AG10803 (cell line): ENCODE measurements at regions not wholly inside any gene's neighbourhood (a gene's known extent, or its start where the extent isn't known, plus 50 kb on each side); places are given as distances from the start of the nearest gene placed in this dataset.
"Not testable (repeated sequence)": the region's sequence is repeated elsewhere in the genome, so short reads cannot be mapped to it uniquely, and the experiment has no call there.

ENCODE experiments used
- DNase-seq: peaks from one replicate; pipeline ENCODE4 v3.0.0; 2010; ENCODE audit warnings: low read depth
- H3K4me3 ChIP-seq: 2 replicates; pipeline ENCODE4 v1.5.1; 2011; ENCODE audit warnings: mild to moderate bottlenecking, low read length, control low read depth
- TF ChIP-seq, protein P1 (sequence below): conservative IDR thresholded peaks from 2 replicates; pipeline ENCODE4 v1.5.1; 2011; ENCODE audit warnings: mild to moderate bottlenecking, low read length, control low read depth, inconsistent platforms

DNA sequence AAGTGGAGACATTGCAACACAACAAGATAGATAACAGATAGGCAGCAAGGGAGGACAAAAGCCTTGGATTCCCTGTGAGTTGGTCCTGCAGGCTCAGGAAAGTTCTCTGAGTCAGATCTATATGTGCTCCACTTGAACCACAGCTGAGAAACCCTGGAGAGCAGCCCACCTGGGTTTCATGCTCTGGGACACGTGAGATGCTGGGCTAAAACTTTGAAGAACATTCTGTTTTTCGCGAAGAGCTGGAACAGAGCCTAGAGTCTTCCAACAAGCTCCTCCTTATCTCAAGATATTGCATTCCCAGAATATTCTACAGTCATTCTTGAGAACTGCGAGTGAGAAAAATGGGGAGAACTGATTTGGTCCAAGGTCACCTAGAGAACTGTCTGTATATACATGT is 583.0 kb upstream of the ROBO1 start:
- DNase-seq, result no peak
- no peak overlapping the region for H3K4me3 ChIP-seq
- TF ChIP-seq, protein P1, sequence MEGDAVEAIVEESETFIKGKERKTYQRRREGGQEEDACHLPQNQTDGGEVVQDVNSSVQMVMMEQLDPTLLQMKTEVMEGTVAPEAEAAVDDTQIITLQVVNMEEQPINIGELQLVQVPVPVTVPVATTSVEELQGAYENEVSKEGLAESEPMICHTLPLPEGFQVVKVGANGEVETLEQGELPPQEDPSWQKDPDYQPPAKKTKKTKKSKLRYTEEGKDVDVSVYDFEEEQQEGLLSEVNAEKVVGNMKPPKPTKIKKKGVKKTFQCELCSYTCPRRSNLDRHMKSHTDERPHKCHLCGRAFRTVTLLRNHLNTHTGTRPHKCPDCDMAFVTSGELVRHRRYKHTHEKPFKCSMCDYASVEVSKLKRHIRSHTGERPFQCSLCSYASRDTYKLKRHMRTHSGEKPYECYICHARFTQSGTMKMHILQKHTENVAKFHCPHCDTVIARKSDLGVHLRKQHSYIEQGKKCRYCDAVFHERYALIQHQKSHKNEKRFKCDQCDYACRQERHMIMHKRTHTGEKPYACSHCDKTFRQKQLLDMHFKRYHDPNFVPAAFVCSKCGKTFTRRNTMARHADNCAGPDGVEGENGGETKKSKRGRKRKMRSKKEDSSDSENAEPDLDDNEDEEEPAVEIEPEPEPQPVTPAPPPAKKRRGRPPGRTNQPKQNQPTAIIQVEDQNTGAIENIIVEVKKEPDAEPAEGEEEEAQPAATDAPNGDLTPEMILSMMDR, result no peak

DNA sequence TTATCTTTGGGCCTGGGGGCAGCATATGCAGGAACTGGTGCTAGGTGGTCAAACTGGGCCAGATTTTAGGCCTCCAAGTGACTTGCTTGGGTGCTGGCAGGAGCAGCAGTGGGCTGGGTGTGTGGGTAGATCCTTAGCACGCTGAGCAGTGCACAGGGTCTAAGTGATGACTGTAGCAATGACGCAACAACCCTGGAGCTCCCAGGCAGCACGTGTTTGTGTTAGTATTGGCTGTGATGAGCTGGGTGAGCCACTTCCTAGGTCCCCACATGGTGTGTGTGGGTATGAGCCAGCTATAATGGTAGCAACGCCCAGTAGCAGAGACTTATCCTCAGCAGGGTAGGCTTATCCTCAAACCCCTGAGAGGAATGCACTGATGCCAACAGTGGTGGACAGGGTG is 570.6 kb upstream of the ROBO1 start:
- TF ChIP-seq, protein P1, result no peak
- no peak overlapping the region for H3K4me3 ChIP-seq
- no peak for DNase-seq

DNA sequence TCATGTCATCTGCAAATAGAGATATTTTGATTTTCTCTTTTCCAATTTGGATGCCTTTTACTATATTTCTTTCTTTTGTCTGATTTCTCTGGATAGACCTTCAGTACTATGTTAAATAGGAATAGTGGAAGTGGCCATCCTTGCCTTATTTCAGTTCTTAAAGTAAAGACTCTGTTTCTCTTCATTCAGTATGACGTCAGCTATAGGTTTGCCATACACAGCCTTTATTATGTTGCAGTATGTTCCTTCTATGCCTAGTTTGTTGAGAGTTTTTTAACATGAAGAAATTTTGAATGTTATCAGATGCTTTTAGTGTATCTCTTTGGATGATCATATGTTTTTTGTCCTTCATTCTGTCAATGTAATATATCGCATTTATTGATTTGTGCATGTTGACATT is 566.7 kb upstream of the ROBO1 start:
- H3K4me3 ChIP-seq, result no peak overlapping the region
- TF ChIP-seq, protein P1, result no peak
- no peak for DNase-seq

DNA sequence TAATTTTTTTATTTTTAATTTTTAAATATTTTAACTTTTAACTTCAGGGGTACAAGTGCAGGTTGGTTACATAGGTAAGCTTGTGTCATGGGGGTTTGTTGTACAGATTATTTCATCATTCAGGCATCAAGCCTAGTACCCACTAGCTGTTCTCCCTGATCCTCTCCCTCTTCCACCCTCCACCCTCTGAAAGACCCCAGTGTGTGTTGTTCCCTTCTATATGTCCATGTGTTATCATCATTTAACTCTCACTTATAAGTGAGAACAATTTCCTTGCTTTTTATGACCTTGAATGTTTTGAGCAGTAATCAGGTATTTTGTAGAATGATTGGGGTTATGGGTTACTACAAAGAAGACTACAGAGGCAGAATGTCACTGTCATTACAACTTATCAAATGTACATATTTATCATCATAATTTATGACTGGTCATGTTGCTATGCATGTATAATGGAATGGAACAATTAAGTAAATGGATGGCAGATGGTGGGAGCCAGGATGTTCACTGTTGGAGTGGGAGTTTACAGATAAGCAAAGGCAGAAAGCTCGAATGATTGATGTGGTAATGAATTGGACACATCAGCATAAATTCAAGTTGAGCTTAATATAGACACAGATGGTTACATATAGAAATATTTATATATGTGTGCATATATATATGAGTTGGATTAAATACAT is 563.8 kb upstream of the ROBO1 start:
- TF ChIP-seq, protein P1, result no peak
- no peak overlapping the region for H3K4me3 ChIP-seq

DNA sequence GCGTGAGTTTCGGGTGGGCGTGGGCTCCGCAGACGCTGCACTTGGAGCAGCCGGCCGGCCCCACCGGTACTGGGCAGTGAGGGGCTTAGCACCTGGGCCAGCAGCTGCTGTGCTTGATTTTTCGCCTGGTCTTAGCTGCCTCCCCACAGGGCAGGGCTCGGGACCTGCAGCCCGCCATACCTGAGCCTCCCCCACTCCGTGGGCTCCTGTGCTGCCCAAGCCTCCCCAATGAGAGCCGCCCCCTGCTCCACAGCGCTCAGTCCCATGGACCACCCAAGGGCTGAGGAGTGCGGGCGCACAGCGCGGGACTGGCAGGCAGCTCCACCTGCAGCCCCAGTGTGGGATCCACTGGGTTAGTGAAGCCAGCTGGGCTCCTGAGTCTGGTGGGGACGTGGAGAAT is 546.7 kb upstream of the ROBO1 start:
- not testable (repeated sequence) for H3K4me3 ChIP-seq, DNase-seq

More for the DNA sequence above, 563.8 kb upstream of the ROBO1 start:
- DNase-seq, result no peak

DNA sequence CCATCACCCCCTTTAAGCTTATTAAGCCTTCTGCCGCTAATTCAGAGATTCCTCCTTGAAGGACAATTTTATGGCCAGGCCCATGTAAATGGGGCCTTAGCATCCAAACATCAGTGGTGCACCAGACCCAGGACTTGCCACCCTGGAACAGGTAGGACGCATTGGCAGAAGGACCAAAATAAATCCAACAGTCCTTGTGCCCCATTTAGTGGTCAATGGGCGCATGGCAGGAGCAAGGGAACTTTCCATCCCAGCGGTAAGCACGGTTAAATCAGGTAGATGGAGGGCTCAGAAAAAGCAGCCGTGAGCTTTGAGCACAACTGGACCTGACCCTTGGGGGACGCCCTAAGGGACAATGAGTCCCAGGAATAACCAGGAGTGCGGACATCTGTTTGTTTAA is 540.8 kb upstream of the ROBO1 start:
- H3K4me3 ChIP-seq, result no peak overlapping the region
- TF ChIP-seq, protein P1, result no peak
- no peak for DNase-seq

DNA sequence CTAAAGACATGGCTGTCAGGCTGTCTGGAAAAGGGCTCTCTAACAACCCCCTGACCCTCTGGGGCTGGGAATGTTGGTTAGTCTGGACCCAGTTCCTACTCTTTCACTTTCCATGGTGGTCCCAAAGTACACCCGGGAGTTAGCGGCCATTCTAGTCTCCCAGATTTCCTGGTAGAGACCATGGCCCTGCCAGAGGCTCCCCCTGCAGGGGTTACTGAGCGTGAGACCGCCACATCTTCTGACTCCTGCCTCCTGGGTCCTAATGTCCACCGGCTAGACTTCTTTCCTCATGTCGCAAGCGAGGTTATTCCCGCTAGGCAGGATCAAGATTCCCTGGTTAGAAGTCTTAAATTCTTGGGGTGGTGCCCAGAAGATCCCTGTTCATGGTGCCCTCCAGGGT is 540.0 kb upstream of the ROBO1 start:
- no peak for DNase-seq
- TF ChIP-seq, protein P1, result no peak
- H3K4me3 ChIP-seq, result no peak overlapping the region

DNA sequence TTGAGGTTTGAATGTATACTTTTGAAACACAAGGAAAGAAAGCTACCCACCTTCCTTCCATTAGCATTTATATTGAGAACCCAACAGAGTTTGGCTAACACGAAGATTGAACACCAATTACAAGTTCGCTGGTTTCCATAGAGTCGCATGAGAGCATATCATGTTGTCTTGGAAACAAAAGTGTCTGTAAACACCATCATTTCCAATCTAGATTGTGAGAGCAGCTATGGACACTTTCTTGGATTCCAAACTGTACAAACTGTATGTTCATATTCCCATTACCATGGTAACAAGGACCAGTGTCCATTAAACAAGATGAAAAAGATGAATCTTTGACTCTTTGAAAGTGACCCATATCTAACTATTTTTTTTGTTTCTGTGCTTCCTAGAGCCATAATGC is 529.9 kb upstream of the ROBO1 start:
- H3K4me3 ChIP-seq, result no peak overlapping the region
- TF ChIP-seq, protein P1, result no peak
- no peak for DNase-seq
